Fibroblast of lung (primary cell): ENCODE measurements at regions not wholly inside any gene's neighbourhood (a gene's known extent, or its start where the extent isn't known, plus 50 kb on each side); places are given as distances from the start of the nearest gene placed in this dataset.

Experiments used
- EZH2 ChIP-seq: IDR thresholded peaks from 2 replicates; pipeline ENCODE4 v1.5.1; 2012; ENCODE audit warnings: low read length, control low read depth, mild to moderate bottlenecking; ENCODE audit errors: missing control alignments
- TF ChIP-seq, protein P1 (sequence below), 2 donors: IDR thresholded peaks in 1 of 2; conservative IDR thresholded peaks in 1 of 2; 1 replicate in 1 of 2; 2 replicates in 1 of 2; pipeline ENCODE4 v1.5.1; 2011 to 2012; ENCODE audit warnings: low read length in 2 of 2, control low read depth in 1 of 2, inconsistent platforms in 1 of 2, low read depth in 1 of 2, mild to moderate bottlenecking in 1 of 2

DNA sequence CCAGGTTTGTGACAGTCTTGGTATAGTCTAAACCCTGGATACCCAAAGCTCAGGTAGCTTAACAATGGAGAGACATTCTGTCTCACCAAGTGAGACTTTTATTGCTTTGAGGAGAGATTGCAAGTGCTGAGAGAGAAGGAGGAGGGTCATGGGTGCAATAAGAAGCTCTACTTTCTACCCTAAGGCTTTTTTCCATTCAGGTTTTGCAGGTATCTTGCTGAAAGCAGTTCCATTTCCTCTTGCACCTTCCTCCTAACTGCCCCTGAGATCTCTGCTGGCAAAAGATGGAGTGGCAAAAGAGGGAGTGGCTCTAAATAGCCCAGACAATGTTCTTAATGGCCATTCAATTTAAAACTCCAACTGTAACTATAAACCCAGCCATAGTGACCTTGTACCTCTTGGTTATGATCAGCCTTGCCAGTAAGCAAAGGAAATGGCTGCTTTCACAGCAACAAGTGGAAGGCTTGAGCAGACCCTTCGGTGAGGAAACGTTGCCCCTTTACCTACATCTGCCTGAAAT, 105.6 kb upstream of the CPEB2 start:
- TF ChIP-seq EZH2: no peak
- TF ChIP-seq, protein P1, sequence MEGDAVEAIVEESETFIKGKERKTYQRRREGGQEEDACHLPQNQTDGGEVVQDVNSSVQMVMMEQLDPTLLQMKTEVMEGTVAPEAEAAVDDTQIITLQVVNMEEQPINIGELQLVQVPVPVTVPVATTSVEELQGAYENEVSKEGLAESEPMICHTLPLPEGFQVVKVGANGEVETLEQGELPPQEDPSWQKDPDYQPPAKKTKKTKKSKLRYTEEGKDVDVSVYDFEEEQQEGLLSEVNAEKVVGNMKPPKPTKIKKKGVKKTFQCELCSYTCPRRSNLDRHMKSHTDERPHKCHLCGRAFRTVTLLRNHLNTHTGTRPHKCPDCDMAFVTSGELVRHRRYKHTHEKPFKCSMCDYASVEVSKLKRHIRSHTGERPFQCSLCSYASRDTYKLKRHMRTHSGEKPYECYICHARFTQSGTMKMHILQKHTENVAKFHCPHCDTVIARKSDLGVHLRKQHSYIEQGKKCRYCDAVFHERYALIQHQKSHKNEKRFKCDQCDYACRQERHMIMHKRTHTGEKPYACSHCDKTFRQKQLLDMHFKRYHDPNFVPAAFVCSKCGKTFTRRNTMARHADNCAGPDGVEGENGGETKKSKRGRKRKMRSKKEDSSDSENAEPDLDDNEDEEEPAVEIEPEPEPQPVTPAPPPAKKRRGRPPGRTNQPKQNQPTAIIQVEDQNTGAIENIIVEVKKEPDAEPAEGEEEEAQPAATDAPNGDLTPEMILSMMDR (conservative IDR thresholded peaks at IDR 0.05 in 1 of 2, IDR thresholded peaks at IDR 0.05 in 1 of 2; ENCODE audit: low read depth in 1 of 2, low read length in 2 of 2): no peak
